ENCODE measurements at regions not wholly inside any gene's neighbourhood (a gene's known extent, or its start where the extent isn't known, plus 50 kb on each side); places are given as distances from the start of the nearest gene placed in this dataset.

GRCh38 chr10:43772171-43772570, 123.5 kb upstream of the ZNF32 start:
- TF ChIP-seq FOXP2 (optimal IDR thresholded peaks at IDR 0.05; ENCODE audit: borderline replicate concordance, extremely low read depth, extremely low read length, insufficient read depth) (no peak), TAF1 (IDR thresholded peaks at IDR 0.05; ENCODE audit: borderline replicate concordance, insufficient read depth, low read length) (no peak)

GRCh38 chr10:43771675-43772074, 123.0 kb upstream of the ZNF32 start:
- TF ChIP-seq POLR2AphosphoS5 (IDR thresholded peaks at IDR 0.05; ENCODE audit: low read depth, low read length): no peak
- TF ChIP-seq SIN3A (IDR thresholded peaks at IDR 0.05; ENCODE audit: borderline replicate concordance, insufficient read depth, low read length): no peak
- TF ChIP-seq REST (IDR thresholded peaks at IDR 0.05; ENCODE audit: insufficient read depth in 1 of 2, low read depth in 2 of 2, low read length in 2 of 2): no peak
- TF ChIP-seq TAF1 (IDR thresholded peaks at IDR 0.05; ENCODE audit: borderline replicate concordance, insufficient read depth, low read length): no peak
- TF ChIP-seq FOXP2 (optimal IDR thresholded peaks at IDR 0.05; ENCODE audit: borderline replicate concordance, extremely low read depth, extremely low read length, insufficient read depth): no peak

- no peak for TF ChIP-seq SIN3A (IDR thresholded peaks at IDR 0.05; ENCODE audit: borderline replicate concordance, insufficient read depth, low read length)
- no peak for TF ChIP-seq POLR2AphosphoS5 (IDR thresholded peaks at IDR 0.05; ENCODE audit: low read depth, low read length)
- no peak for TF ChIP-seq REST (IDR thresholded peaks at IDR 0.05; ENCODE audit: insufficient read depth in 1 of 2, low read depth in 2 of 2, low read length in 2 of 2)
- no peak for TF ChIP-seq TAF1 (IDR thresholded peaks at IDR 0.05; ENCODE audit: borderline replicate concordance, insufficient read depth, low read length)
- TF ChIP-seq FOXP2 (optimal IDR thresholded peaks at IDR 0.05; ENCODE audit: borderline replicate concordance, extremely low read depth, extremely low read length, insufficient read depth): no peak
Observed at GRCh38 chr10:43765516-43765915, 116.8 kb upstream of the ZNF32 start.

- no peak for TF ChIP-seq SIN3A (IDR thresholded peaks at IDR 0.05; ENCODE audit: borderline replicate concordance, insufficient read depth, low read length)
- TF ChIP-seq TAF1 (IDR thresholded peaks at IDR 0.05; ENCODE audit: borderline replicate concordance, insufficient read depth, low read length): no peak
- TF ChIP-seq POLR2AphosphoS5 (IDR thresholded peaks at IDR 0.05; ENCODE audit: low read depth, low read length): no peak
- TF ChIP-seq REST (IDR thresholded peaks at IDR 0.05; ENCODE audit: insufficient read depth in 1 of 2, low read depth in 2 of 2, low read length in 2 of 2): no peak
- no peak for TF ChIP-seq FOXP2 (optimal IDR thresholded peaks at IDR 0.05; ENCODE audit: borderline replicate concordance, extremely low read depth, extremely low read length, insufficient read depth)
Observed at GRCh38 chr10:43763846-43764245, 115.2 kb upstream of the ZNF32 start.

GRCh38 chr10:43760514-43760913, 111.8 kb upstream of the ZNF32 start:
- no peak for TF ChIP-seq REST (IDR thresholded peaks at IDR 0.05; ENCODE audit: insufficient read depth in 1 of 2, low read depth in 2 of 2, low read length in 2 of 2)
- no peak for TF ChIP-seq POLR2AphosphoS5 (IDR thresholded peaks at IDR 0.05; ENCODE audit: low read depth, low read length)
- no peak for TF ChIP-seq TAF1 (IDR thresholded peaks at IDR 0.05; ENCODE audit: borderline replicate concordance, insufficient read depth, low read length)
- TF ChIP-seq SIN3A (IDR thresholded peaks at IDR 0.05; ENCODE audit: borderline replicate concordance, insufficient read depth, low read length): no peak
- TF ChIP-seq FOXP2 (optimal IDR thresholded peaks at IDR 0.05; ENCODE audit: borderline replicate concordance, extremely low read depth, extremely low read length, insufficient read depth): no peak
